Left lung (tissue), 4 donors: ENCODE measurements at regions not wholly inside any gene's neighbourhood (a gene's known extent, or its start where the extent isn't known, plus 50 kb on each side); places are given as distances from the start of the nearest gene placed in this dataset.

Experiments
- ATAC-seq: fragments of 200-7000 bp; cut with Tn5 transposase; one replicate; pipeline ENCODE4 v1.9.1; 2020; ENCODE audit warnings: moderate library complexity
- DNase-seq, 4 donors: peaks; one replicate each; pipeline ENCODE4 v3.0.0-alpha.2; 2013 to 2020
- H3K27ac ChIP-seq, 2 donors: fragments of 200-600 bp; sonication (generic) in 1 of 2; one replicate each; pipeline versions ENCODE4 v1.5.0 to v1.8.0; 2020 to 2021
- H3K27me3 ChIP-seq, 2 donors: fragments of 200-600 bp; sonication (generic) in 1 of 2; one replicate each; pipeline versions ENCODE4 v1.5.0 to v1.8.0; 2020 to 2021
- H3K36me3 ChIP-seq, 2 donors: fragments of 200-600 bp; sonication (generic) in 1 of 2; one replicate each; pipeline versions ENCODE4 v1.5.0 to v1.8.0; 2020 to 2021
- H3K4me1 ChIP-seq, 2 donors: fragments of 200-600 bp; one replicate each; pipeline ENCODE4 v1.8.0; 2021
- H3K4me3 ChIP-seq, 2 donors: fragments of 200-600 bp; sonication (generic) in 1 of 2; one replicate each; pipeline versions ENCODE4 v1.5.0 to v1.8.0; 2020 to 2021; ENCODE audit warnings: mild to moderate bottlenecking in 1 of 2
- H3K9me3 ChIP-seq, 2 donors: fragments of 200-600 bp; sonication (generic) in 1 of 2; one replicate each; pipeline versions ENCODE4 v1.5.0 to v1.8.0; 2020 to 2021
- CTCF ChIP-seq, 2 donors: fragments of 200-600 bp; sonication (generic) in 1 of 2; IDR thresholded peaks; one replicate each; pipeline versions ENCODE4 v1.5.0 to v1.8.0; 2021; ENCODE audit warnings: antibody characterized with exemption in 2 of 2
- intact Hi-C, 2 donors: fragments of 100-400 bp; cut with DNase I; formaldehyde crosslinking; loops; one replicate each; pipeline versions ENCODE4 v1.11.2 to v1.14.2; 2022
- donor health status: DM: no; HTN: yes; CAD: no.
- donor health status: DM: no; HTN: no; CAD: no.

- Histone ChIP-seq H3K27ac (no peak overlapping the region), H3K9me3 (no peaks in the 10 kb centered on the region), H3K4me3 (no peak overlapping the region), H3K27me3 (no peaks in the 10 kb centered on the region), H3K36me3 (no peaks in the 10 kb centered on the region), H3K4me1 (no peaks in the 10 kb centered on the region)
- no peak for TF ChIP-seq CTCF (IDR thresholded peaks at IDR 0.05)
- DNase-seq (no peak), ATAC-seq (no peak)
- intact Hi-C loops, result no loop called here
Observed at GRCh38 chr7:52920977-52921376, 114.5 kb upstream of the POM121L12 start.

GRCh38 chr7:52917982-52918578, 117.4 kb upstream of the POM121L12 start:
- no peaks in the 10 kb centered on the region for H3K4me1 ChIP-seq
- DNase-seq (no peak), ATAC-seq (no peak)
- H3K27ac ChIP-seq, result no peak overlapping the region
- no peak overlapping the region for H3K4me3 ChIP-seq
- no peak for TF ChIP-seq CTCF (IDR thresholded peaks at IDR 0.05)
- no peaks in the 10 kb centered on the region for H3K9me3 ChIP-seq
- no peaks in the 10 kb centered on the region for H3K27me3 ChIP-seq
- no peaks in the 10 kb centered on the region for H3K36me3 ChIP-seq
- intact Hi-C loops, result no loop called here

- ATAC-seq, result no peak
Observed at GRCh38 chr7:52911795-52912194, 123.6 kb upstream of the POM121L12 start.

GRCh38 chr7:52911326-52911725, 124.1 kb upstream of the POM121L12 start:
- H3K27me3 ChIP-seq, result no peaks in the 10 kb centered on the region
- H3K4me1 ChIP-seq, result no peaks in the 10 kb centered on the region
- ATAC-seq, result no peak
- intact Hi-C loops, result no loop called here
- peaks cover 0 to 20% of the 10 kb centered on the region in 2 donors for H3K9me3 ChIP-seq
- no peak overlapping the region for H3K4me3 ChIP-seq
- H3K27ac ChIP-seq, result no peak overlapping the region
- no peaks in the 10 kb centered on the region for H3K36me3 ChIP-seq
- no peak for TF ChIP-seq CTCF (IDR thresholded peaks at IDR 0.05)
- no peak for DNase-seq

More at GRCh38 chr7:52911795-52912194, 123.6 kb upstream of the POM121L12 start:
- TF ChIP-seq CTCF (IDR thresholded peaks at IDR 0.05), result no peak
- peaks cover 0 to 20% of the 10 kb centered on the region in 2 donors for H3K9me3 ChIP-seq
- no peak overlapping the region for H3K27ac ChIP-seq
- no peaks in the 10 kb centered on the region for H3K27me3 ChIP-seq
- no peak overlapping the region for H3K4me3 ChIP-seq
- intact Hi-C loops, result no loop called here
- no peak for DNase-seq
- H3K4me1 ChIP-seq, result no peaks in the 10 kb centered on the region
- no peaks in the 10 kb centered on the region for H3K36me3 ChIP-seq

GRCh38 chr7:52909935-52910334, 125.5 kb upstream of the POM121L12 start:
- no peak overlapping the region for H3K4me3 ChIP-seq
- no peak for TF ChIP-seq CTCF (IDR thresholded peaks at IDR 0.05)
- H3K9me3 ChIP-seq, result peaks cover 0 to 20% of the 10 kb centered on the region in 2 donors
- DNase-seq (no peak), ATAC-seq (no peak)
- H3K27ac ChIP-seq, result no peak overlapping the region
- H3K27me3 ChIP-seq, result no peaks in the 10 kb centered on the region
- H3K4me1 ChIP-seq, result no peaks in the 10 kb centered on the region
- intact Hi-C loops, result no loop called here
- H3K36me3 ChIP-seq, result no peaks in the 10 kb centered on the region
